Esophagus squamous epithelium (tissue), 5 donors: ENCODE measurements at regions not wholly inside any gene's neighbourhood (a gene's known extent, or its start where the extent isn't known, plus 50 kb on each side); places are given as distances from the start of the nearest gene placed in this dataset.
A peak's percentile ranks its signal among the peaks of the same experiment; 100 is the strongest.

Experiments
- DNase-seq: peaks from one replicate; lab custom pipeline; 2025; lab: John Stamatoyannopoulos, UW
- H3K27ac ChIP-seq, 4 donors: fragments of 200-600 bp; sonication (generic); one replicate each; pipeline ENCODE4 v1.5.1; 2016 to 2019; ENCODE audit warnings: mild to moderate bottlenecking in 1 of 4
- H3K27me3 ChIP-seq, 4 donors: fragments of 200-600 bp; sonication (generic); 1 replicate in 3 of 4; 2 replicates in 1 of 4; pipeline versions ENCODE4 v1.5.1 to v1.6.0; 2017 to 2021; ENCODE audit warnings: antibody characterized with exemption in 1 of 4
- H3K36me3 ChIP-seq, 3 donors: fragments of 200-600 bp; sonication (generic); one replicate each; pipeline ENCODE4 v1.5.1; 2016 to 2019
- H3K4me1 ChIP-seq, 3 donors: fragments of 200-600 bp; sonication (generic); one replicate each; pipeline ENCODE4 v1.5.1; 2017 to 2019
- H3K4me3 ChIP-seq, 4 donors: fragments of 200-600 bp; sonication (generic); 1 replicate in 3 of 4; 2 replicates in 1 of 4; pipeline ENCODE4 v1.5.1; 2016 to 2019; ENCODE audit warnings: mild to moderate bottlenecking in 2 of 4, moderate library complexity in 1 of 4
- H3K9me3 ChIP-seq, 3 donors: fragments of 200-600 bp; sonication (generic); one replicate each; pipeline ENCODE4 v1.5.1; 2016 to 2019
- CTCF ChIP-seq, 6 experiments: fragments of 450-650 bp in 4 of 6; fragments of 200-600 bp in 2 of 6; sonication (generic) in 2 of 6; IDR thresholded peaks; one replicate each; pipeline ENCODE4 v1.5.1; 2016 to 2019; ENCODE audit warnings: antibody characterized with exemption in 6 of 6, mild to moderate bottlenecking in 4 of 6, moderate library complexity in 4 of 6
- POLR2A ChIP-seq, 4 donors: fragments of 450-650 bp; IDR thresholded peaks; one replicate each; pipeline ENCODE4 v1.6.1; 2017; ENCODE audit warnings: antibody characterized with exemption in 4 of 4, mild to moderate bottlenecking in 4 of 4, moderate library complexity in 3 of 4
- WGBS, 2 donors: methylation state at CpG; one replicate each; pipeline ENCODE4 v1.1.5; 2018; 5-methylcytosine and 5-hydroxymethylcytosine counted together
- intact Hi-C: fragments of 100-400 bp; cut with DNase I; formaldehyde crosslinking; loops from one replicate; pipeline ENCODE4 v1.15.0; 2022
- donor health status: DM: yes; HTN: yes; CAD: no.

GRCh38 chr1:34591751-34592629, 162.9 kb upstream of the GJB5 start:
- no peak for DNase-seq
- TF ChIP-seq POLR2A (IDR thresholded peaks at IDR 0.05) (no peak), CTCF (IDR thresholded peaks at IDR 0.05) (no peak)
- 62 to 67% methylated on average over 4 of the region's 4 CpGs for WGBS, 2 donors
- Histone ChIP-seq H3K36me3 (no peaks in the 10 kb centered on the region), H3K27me3 (peaks cover 0 to 17% (median 2%) of the 10 kb centered on the region in 4 donors), H3K4me3 (no peak overlapping the region), H3K9me3 (no peaks in the 10 kb centered on the region), H3K27ac (no peak overlapping the region), H3K4me1 (no peaks in the 10 kb centered on the region)
- intact Hi-C loops = no loop called here

- WGBS, 2 donors = 21 to 25% methylated on average over 4 to 5 of the region's 5 CpGs
- Histone ChIP-seq H3K27me3 (peaks cover 0 to 40% (median 0%) of the 10 kb centered on the region in 4 donors), H3K9me3 (no peaks in the 10 kb centered on the region), H3K4me1 (no peaks in the 10 kb centered on the region), H3K27ac (no peak overlapping the region), H3K36me3 (no peaks in the 10 kb centered on the region), H3K4me3 (no peak overlapping the region)
- no peak for DNase-seq
- intact Hi-C loops = no loop called here
- TF ChIP-seq CTCF (IDR thresholded peaks at IDR 0.05) = peak; percentile 46 to 91 (median 68)
- TF ChIP-seq POLR2A (IDR thresholded peaks at IDR 0.05) = no peak
These were observed 156.9 kb upstream of the GJB5 start for GRCh38 chr1:34597877-34598514.

GRCh38 chr1:34602907-34603306, 151.9 kb upstream of the GJB5 start:
- intact Hi-C loops = no loop called here
- Histone ChIP-seq H3K9me3 (no peaks in the 10 kb centered on the region), H3K27me3 (peaks cover 0 to 55% (median 0%) of the 10 kb centered on the region in 4 donors), H3K36me3 (no peaks in the 10 kb centered on the region), H3K27ac (no peak overlapping the region), H3K4me1 (no peaks in the 10 kb centered on the region), H3K4me3 (no peak overlapping the region)
- 63% methylated on average over 6 of the region's 6 CpGs for WGBS, 2 donors
- TF ChIP-seq POLR2A (IDR thresholded peaks at IDR 0.05) (no peak), CTCF (IDR thresholded peaks at IDR 0.05) (no peak)
- DNase-seq = no peak

- Histone ChIP-seq H3K36me3 (no peaks in the 10 kb centered on the region), H3K4me1 (no peaks in the 10 kb centered on the region), H3K27me3 (peaks cover 0 to 59% (median 0%) of the 10 kb centered on the region in 4 donors), H3K4me3 (no peak overlapping the region), H3K27ac (no peak overlapping the region), H3K9me3 (no peaks in the 10 kb centered on the region)
- 59 to 61% methylated on average over 2 of the region's 2 CpGs for WGBS, 2 donors
- TF ChIP-seq CTCF (IDR thresholded peaks at IDR 0.05) (no peak), POLR2A (IDR thresholded peaks at IDR 0.05) (no peak)
- intact Hi-C loops = no loop called here
- DNase-seq = no peak
These were observed 151.3 kb upstream of the GJB5 start for GRCh38 chr1:34603594-34603993.

- 73 to 79% methylated on average over 5 of the region's 5 CpGs for WGBS, 2 donors
- no peak for DNase-seq
- H3K4me3 ChIP-seq = no peak overlapping the region
- TF ChIP-seq POLR2A (IDR thresholded peaks at IDR 0.05) (no peak), CTCF (IDR thresholded peaks at IDR 0.05) (no peak)
- no peaks in the 10 kb centered on the region for H3K9me3 ChIP-seq
- no peaks in the 10 kb centered on the region for H3K4me1 ChIP-seq
- peaks cover 0 to 69% (median 0%) of the 10 kb centered on the region in 4 donors for H3K27me3 ChIP-seq
- intact Hi-C loops = no loop called here
- no peaks in the 10 kb centered on the region for H3K36me3 ChIP-seq
- no peak overlapping the region for H3K27ac ChIP-seq
These were observed 148.3 kb upstream of the GJB5 start for GRCh38 chr1:34606504-34606903.
